Lower lobe of right lung (tissue), 2 donors: ENCODE measurements at regions not wholly inside any gene's neighbourhood (a gene's known extent, or its start where the extent isn't known, plus 50 kb on each side); places are given as distances from the start of the nearest gene placed in this dataset.

Source experiments
- ATAC-seq, 2 donors: fragments of 200-7000 bp; cut with Tn5 transposase; one replicate each; pipeline ENCODE4 v1.9.1; 2020 to 2022; ENCODE audit warnings: mild to moderate bottlenecking in 2 of 2, moderate library complexity in 2 of 2
- DNase-seq: peaks from one replicate; pipeline ENCODE4 v3.0.0-alpha.2; 2020
- H3K27ac ChIP-seq: fragments of 200-600 bp; one replicate; pipeline ENCODE4 v1.8.0; 2022
- H3K27me3 ChIP-seq: fragments of 200-600 bp; one replicate; pipeline ENCODE4 v1.8.0; 2022; ENCODE audit warnings: low read depth
- H3K36me3 ChIP-seq: fragments of 200-600 bp; one replicate; pipeline ENCODE4 v1.8.0; 2022; ENCODE audit warnings: mild to moderate bottlenecking
- H3K4me1 ChIP-seq: fragments of 200-600 bp; one replicate; pipeline ENCODE4 v1.8.0; 2022
- H3K4me3 ChIP-seq: fragments of 200-600 bp; one replicate; pipeline ENCODE4 v1.8.0; 2022; ENCODE audit warnings: mild to moderate bottlenecking
- H3K9me3 ChIP-seq: fragments of 200-600 bp; one replicate; pipeline ENCODE4 v1.8.0; 2022
- CTCF ChIP-seq: fragments of 200-600 bp; IDR thresholded peaks from one replicate; pipeline ENCODE4 v1.8.0; 2022; ENCODE audit warnings: antibody characterized with exemption, mild to moderate bottlenecking
- intact Hi-C: fragments of 100-400 bp; cut with DNase I; formaldehyde crosslinking; loops from one replicate; pipeline ENCODE4 v1.11.0; 2022
- donor health status: DM: no; HTN: yes; CAD: no; lungs with severe emphysema.

- Histone ChIP-seq H3K4me1 (peaks cover 4% of the 10 kb centered on the region), H3K27me3 (peaks cover 16% of the 10 kb centered on the region), H3K9me3 (no peaks in the 10 kb centered on the region), H3K36me3 (no peaks in the 10 kb centered on the region), H3K27ac (no peak overlapping the region), H3K4me3 (peak overlapping the region; percentile 30)
- TF ChIP-seq CTCF: no peak
- DNase-seq (no peak), ATAC-seq (peak; percentile 44 to 62)
- intact Hi-C loops: no loop called here
Observed at GRCh38 chr11:133787379-133788141, 57.8 kb downstream of the SPATA19 start.

GRCh38 chr11:133785795-133786340, 59.4 kb downstream of the SPATA19 start:
- no peaks in the 10 kb centered on the region for H3K9me3 ChIP-seq
- no peak for TF ChIP-seq CTCF
- intact Hi-C loops: no loop called here
- peaks cover 16% of the 10 kb centered on the region for H3K27me3 ChIP-seq
- no peak for ATAC-seq
- no peak overlapping the region for H3K4me3 ChIP-seq
- H3K27ac ChIP-seq: no peak overlapping the region
- H3K36me3 ChIP-seq: no peaks in the 10 kb centered on the region
- H3K4me1 ChIP-seq: peaks cover 4% of the 10 kb centered on the region
- no peak for DNase-seq

- TF ChIP-seq CTCF: no peak
- no peak overlapping the region for H3K4me3 ChIP-seq
- intact Hi-C loops: no loop called here
- H3K27me3 ChIP-seq: peaks cover 13% of the 10 kb centered on the region
- peaks cover 4% of the 10 kb centered on the region for H3K4me1 ChIP-seq
- H3K9me3 ChIP-seq: no peaks in the 10 kb centered on the region
- ATAC-seq: no peak
- no peak overlapping the region for H3K27ac ChIP-seq
- no peak for DNase-seq
- H3K36me3 ChIP-seq: no peaks in the 10 kb centered on the region
Observed at GRCh38 chr11:133784359-133784758, 61.0 kb downstream of the SPATA19 start.

- H3K27me3 ChIP-seq: peaks cover under 1% of the 10 kb centered on the region
- H3K36me3 ChIP-seq: no peaks in the 10 kb centered on the region
- no peak overlapping the region for H3K27ac ChIP-seq
- DNase-seq: no peak
- no peak for TF ChIP-seq CTCF
- no peaks in the 10 kb centered on the region for H3K9me3 ChIP-seq
- H3K4me3 ChIP-seq: no peak overlapping the region
- no peak for ATAC-seq
- intact Hi-C loops: no loop called here
- no peaks in the 10 kb centered on the region for H3K4me1 ChIP-seq
Observed at GRCh38 chr11:133782116-133782725, 63.1 kb downstream of the SPATA19 start.

GRCh38 chr11:133778161-133778560, 67.2 kb downstream of the SPATA19 start:
- Histone ChIP-seq H3K9me3 (no peaks in the 10 kb centered on the region), H3K27ac (no peak overlapping the region), H3K27me3 (no peaks in the 10 kb centered on the region), H3K4me1 (no peaks in the 10 kb centered on the region), H3K4me3 (no peak overlapping the region), H3K36me3 (no peaks in the 10 kb centered on the region)
- no peak for ATAC-seq
- intact Hi-C loops: no loop called here
- no peak for DNase-seq
- TF ChIP-seq CTCF: no peak
